ENCODE measurements at regions not wholly inside any gene's neighbourhood (a gene's known extent, or its start where the extent isn't known, plus 50 kb on each side); places are given as distances from the start of the nearest gene placed in this dataset.
"Not testable (repeated sequence)": the region's sequence is repeated elsewhere in the genome, so short reads cannot be mapped to it uniquely, and the experiment has no call there.

- DNase-seq (ENCODE audit: low read depth in 2 of 2): no peak
Observed at GRCh38 chr3:25844891-25845290, 55.0 kb downstream of the OXSM start.

DNA sequence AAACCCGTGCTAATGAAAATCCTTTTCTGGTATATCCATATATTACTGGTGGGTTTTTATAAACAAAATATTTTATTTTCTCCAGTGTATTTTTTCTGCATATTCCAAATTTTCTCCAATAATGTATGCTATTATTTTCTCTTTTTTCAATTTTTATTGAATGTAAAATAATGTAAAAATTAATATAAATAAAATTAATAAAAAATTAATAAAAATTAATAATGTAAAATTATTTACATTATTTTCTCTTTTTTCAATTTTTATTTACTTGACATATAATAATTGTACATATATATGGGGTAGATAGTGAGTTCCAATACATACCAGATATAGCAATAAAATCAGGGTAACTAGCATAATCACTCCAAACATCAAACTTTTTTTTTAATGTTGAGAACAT, 56.4 kb downstream of the OXSM start:
- DNase-seq (ENCODE audit: low read depth in 2 of 2): no peak

DNA sequence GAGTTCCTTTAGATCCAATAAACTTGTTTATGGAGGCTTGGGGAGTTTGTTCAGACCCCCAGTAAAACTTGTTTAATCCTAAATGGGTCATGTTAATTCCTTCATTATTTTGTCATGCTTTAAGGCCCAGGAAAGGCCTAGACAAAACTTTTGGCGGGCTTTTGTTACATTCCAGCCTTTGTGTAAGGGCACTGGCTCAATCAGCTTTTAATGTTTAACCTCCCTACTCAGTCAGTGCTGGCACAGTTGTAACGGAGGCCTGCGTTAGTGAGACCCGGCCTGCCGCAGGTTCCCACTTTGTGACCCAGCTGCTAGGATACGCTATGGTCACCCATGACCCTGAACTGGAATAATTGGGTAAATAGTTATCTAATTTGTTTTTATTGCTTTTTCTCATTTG, 59.2 kb downstream of the OXSM start:
- DNase-seq (ENCODE audit: low read depth in 2 of 2): no peak

- no peak for DNase-seq (ENCODE audit: low read depth in 2 of 2)
Observed at GRCh38 chr3:25849641-25850385, 59.9 kb downstream of the OXSM start.

GRCh38 chr3:25851693-25852259, 61.9 kb downstream of the OXSM start:
- DNase-seq (ENCODE audit: low read depth in 2 of 2): not testable (repeated sequence)

GRCh38 chr3:25854214-25854613, 64.3 kb downstream of the OXSM start:
- no peak for DNase-seq (ENCODE audit: low read depth in 2 of 2)

DNA sequence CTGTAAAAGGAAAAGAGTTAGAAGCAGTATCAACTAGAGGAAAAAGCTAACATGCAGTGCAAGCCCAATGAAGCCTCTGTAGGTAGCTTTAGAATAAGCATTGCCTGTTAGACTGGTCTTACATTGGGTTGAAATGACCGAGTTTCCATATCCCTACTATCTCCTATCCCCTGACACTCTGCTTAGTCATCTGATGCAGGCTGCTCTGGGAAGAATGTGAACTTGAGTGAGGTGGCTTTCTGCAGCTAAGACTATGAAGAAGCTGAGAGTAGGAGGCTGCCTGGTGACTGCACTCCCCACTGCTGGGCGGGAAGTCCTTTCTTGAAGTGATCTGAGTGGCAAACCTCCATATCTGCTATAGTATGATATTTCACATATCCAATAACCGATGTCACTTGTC, 64.7 kb downstream of the OXSM start:
- no peak for DNase-seq (ENCODE audit: low read depth in 2 of 2)

GRCh38 chr3:25855266-25855784, 65.4 kb downstream of the OXSM start:
- no peak for DNase-seq (ENCODE audit: low read depth in 2 of 2)

GRCh38 chr3:25856902-25857518, 67.1 kb downstream of the OXSM start:
- no peak for DNase-seq (ENCODE audit: low read depth in 2 of 2)

GRCh38 chr3:25861566-25861965, 71.7 kb downstream of the OXSM start:
- DNase-seq (ENCODE audit: low read depth in 2 of 2): no peak

DNA sequence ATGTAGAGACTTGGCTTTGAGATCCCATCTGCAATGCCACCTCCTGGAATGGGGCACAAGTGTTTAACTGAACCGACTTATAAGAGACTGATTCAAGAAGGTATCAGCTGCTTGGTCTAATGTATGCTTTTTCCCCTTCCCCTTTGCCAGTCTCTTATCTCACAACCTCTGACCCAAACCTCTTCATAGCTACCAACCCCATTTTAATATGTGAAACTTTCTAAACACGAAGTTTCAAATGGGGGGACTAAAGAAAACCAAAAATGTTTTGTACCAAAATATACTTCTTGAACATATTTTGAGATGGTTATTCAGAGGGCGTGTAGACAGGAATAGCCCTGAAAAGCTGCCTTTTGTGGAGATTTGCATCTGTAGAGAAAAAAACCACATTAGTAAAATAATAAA, 73.1 kb downstream of the OXSM start:
- no peak for DNase-seq (ENCODE audit: low read depth in 2 of 2)

GRCh38 chr3:25863416-25863959, 73.6 kb downstream of the OXSM start:
- no peak for DNase-seq (ENCODE audit: low read depth in 2 of 2)

- no peak for DNase-seq (ENCODE audit: low read depth in 2 of 2)
Observed at GRCh38 chr3:25870452-25870851, 80.6 kb downstream of the OXSM start.

DNA sequence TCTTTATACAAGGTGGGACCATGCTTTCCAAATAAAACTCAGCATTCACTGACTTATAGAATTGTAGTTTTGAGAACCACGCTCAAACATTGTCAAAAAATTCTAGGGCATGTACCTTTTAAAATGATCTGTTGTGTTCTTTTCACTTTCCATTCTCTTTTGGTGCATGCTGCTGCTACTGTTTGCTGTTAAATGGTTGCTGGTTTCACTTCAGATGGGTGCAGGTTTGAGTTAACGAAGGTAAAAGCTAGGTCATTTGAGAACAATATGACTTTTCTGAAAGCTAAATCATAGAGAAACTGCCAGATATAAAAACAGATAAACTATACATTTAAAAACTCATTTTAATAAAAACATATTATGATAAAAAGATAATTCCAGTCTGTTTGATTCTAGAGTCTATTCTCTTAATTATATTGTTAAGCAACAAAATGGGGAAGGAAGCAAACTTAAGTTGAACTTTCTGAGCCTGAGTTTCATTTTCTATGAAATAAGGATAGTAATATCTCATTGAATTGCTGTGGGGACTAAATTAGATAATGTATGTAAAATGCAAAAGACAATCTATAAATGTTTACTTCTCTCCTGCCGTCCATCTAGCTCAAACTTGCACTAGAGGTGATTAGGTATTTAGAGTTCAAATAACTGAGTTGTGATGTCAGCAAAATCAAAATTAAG, 82.4 kb downstream of the OXSM start:
- no peak for DNase-seq (ENCODE audit: low read depth in 2 of 2)

DNA sequence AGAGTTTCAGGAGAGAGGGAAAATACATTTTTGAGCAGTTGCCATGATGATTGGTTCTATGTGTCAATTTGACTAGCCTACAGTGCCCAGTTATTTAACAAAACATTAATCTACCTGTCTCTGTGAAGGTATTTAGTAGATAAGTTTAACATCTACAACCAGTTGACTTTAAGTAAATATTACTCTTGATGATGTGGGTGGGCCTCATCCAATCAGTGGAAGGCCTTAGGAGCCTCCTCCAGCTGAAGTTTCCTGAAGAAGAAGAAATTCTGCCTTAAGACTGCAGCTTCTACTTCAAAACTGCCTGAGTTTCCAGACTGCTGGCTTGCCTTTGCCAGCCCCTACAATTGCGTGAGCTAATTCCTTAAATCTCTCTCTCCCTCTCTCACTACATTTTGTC, 93.6 kb downstream of the OXSM start:
- no peak for DNase-seq (ENCODE audit: low read depth in 2 of 2)

- no peak for DNase-seq (ENCODE audit: low read depth in 2 of 2)
Observed at GRCh38 chr3:25884981-25885380, 95.1 kb downstream of the OXSM start.

- no peak for DNase-seq (ENCODE audit: low read depth in 2 of 2)
Observed at GRCh38 chr3:25885544-25885943, 95.7 kb downstream of the OXSM start.

GRCh38 chr3:25887907-25888306, 98.0 kb downstream of the OXSM start:
- DNase-seq (ENCODE audit: low read depth in 2 of 2): no peak

DNA sequence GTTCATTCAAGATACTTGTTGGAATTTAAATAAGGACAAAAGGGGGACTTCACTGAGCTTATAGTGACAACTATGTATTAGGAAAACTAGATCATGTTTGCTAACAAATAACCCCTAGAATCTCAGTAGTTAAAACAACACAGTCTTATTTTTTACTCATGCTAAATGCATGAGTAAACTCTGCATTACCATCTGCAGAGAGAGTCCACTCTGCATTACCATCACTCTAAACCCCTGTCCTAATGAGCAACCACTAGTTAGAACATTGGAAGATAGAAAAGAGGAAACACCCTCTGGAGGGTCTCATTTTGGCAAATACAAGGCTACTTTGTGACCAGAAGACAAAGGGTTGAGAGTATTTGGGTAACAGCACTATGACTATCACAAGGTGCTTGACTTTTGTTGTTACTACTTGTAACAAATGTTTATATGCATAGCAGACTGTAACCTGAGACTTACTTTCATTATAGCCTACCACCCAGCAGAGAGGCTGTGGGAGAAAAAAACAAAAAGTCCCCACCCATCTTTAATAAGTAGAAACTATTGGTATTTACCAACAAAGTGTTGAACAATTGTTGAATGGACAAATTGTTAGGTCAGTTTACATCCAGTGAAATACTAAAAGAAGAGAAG, 99.1 kb downstream of the OXSM start:
- DNase-seq (ENCODE audit: low read depth in 2 of 2): no peak

- DNase-seq (ENCODE audit: low read depth in 2 of 2): no peak
Observed at GRCh38 chr3:25889525-25889917, 99.6 kb downstream of the OXSM start.

DNA sequence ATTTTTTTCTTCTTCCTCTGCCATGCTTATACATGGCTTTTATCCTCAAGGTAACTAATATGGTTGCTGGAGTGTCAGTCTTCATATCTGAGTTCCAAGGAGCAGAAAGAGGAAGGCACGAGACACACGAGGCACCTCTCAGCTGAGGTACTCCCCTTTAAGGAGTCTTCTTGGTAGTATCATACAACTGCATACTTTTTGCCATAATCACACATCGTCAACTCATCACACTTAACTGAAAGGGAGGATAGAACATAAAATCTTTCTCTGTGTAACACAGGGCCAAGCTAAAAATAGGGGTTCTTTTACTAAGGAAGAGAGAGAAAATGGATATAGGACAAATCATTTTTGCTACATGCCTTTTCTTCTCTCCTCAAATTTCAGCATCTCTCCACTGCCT, 104.2 kb downstream of the OXSM start:
- no peak for DNase-seq (ENCODE audit: low read depth in 2 of 2)

GRCh38 chr3:25895031-25895430, 105.1 kb downstream of the OXSM start:
- no peak for DNase-seq (ENCODE audit: low read depth in 2 of 2)

Data from stimulated activated CD4-positive, alpha-beta T cell treated with anti-CD3 and anti-CD28 coated beads, Interleukin-15, amount 100 ng/mL, for 48 hours (primary cell).